ENCODE measurements at regions not wholly inside any gene's neighbourhood (a gene's known extent, or its start where the extent isn't known, plus 50 kb on each side); places are given as distances from the start of the nearest gene placed in this dataset.

GRCh38 chr9:126158588-126159429, 167.8 kb upstream of the MVB12B start:
- TF ChIP-seq EZH2 (IDR thresholded peaks at IDR 0.05) (no peak), POLR2AphosphoS5 (IDR thresholded peaks at IDR 0.05; ENCODE audit: borderline replicate concordance, low read depth, low read length) (no peak), FOXP2 (optimal IDR thresholded peaks at IDR 0.05; ENCODE audit: control extremely low read depth, extremely low read length, insufficient read depth) (no peak)

Measured in SK-N-MC (cell line).